ENCODE measurements at regions not wholly inside any gene's neighbourhood (a gene's known extent, or its start where the extent isn't known, plus 50 kb on each side); places are given as distances from the start of the nearest gene placed in this dataset.
A peak's percentile ranks its signal among the peaks of the same experiment; 100 is the strongest.

DNA sequence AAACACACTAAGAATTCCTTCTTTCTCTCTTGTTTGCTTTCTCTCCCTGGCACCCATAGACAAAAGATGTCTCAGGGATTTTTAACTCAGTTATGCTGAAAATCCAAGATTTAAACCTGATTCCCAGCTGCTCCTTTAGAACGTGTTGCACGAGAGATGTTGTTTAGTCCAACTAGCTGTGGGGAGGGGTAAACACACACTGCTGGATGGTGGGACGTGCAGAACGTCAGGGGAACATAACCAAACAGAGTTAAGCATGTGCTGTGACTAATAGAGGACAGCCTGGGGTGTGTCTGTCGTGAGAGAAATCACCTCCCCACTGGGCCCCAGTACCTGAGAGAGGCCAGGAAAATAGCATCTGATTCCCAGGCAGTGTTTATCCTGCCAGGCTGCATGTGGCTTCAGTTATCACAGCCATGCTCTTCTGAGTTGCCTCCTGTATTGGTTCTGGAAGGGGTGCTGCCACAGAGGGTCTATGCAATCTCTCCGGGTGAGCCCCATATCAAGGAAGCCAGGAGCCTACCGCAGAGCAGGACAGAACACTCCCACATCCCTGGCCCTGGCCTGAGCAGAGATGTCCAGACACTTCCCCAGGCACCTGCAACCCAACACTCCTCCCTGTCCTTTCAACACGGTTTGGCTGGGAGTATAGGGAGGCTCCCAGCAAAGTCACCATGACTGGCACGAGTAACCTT, 112.7 kb upstream of the EGLN3 start:
- Histone ChIP-seq H3K27me3 (ENCODE audit: insufficient read depth, low read depth, severe bottlenecking) (no peaks in the 10 kb centered on the region), H3K27ac (no peak overlapping the region), H3K9me3 (ENCODE audit: severe bottlenecking) (peaks cover 3% of the 10 kb centered on the region), H3K36me3 (no peaks in the 10 kb centered on the region), H3K4me3 (ENCODE audit: low read depth, low read length) (no peak overlapping the region)
- TF ChIP-seq CTCF (IDR thresholded peaks at IDR 0.05; ENCODE audit: low read depth, low read length) = no peak
- no peak for DNase-seq

DNA sequence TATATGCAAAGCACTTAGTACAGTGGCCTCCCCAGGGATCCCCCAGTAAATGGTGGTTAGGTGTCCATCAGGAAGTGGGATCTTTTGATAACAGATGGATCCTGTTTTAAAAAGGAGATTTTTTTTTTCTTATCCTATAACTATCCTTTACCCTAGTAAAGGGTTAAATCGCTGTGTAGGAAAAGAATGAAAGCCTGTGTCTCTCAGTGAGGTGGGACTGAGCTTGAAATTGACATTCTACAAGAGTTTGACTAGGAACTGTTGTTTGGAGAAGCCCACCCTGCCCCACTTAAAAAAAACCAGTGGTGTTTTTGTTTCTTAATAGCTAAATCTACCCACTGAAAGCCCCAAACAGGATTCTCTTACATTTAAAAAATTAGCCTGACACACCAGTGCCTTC, 112.2 kb upstream of the EGLN3 start:
- TF ChIP-seq CTCF (IDR thresholded peaks at IDR 0.05; ENCODE audit: low read depth, low read length) = no peak
- H3K36me3 ChIP-seq = no peaks in the 10 kb centered on the region

GRCh38 chr14:34062353-34062973, 111.6 kb upstream of the EGLN3 start:
- Histone ChIP-seq H3K27ac (no peak overlapping the region), H3K4me3 (ENCODE audit: low read depth, low read length) (no peak overlapping the region), H3K9me3 (ENCODE audit: severe bottlenecking) (peaks cover 3% of the 10 kb centered on the region), H3K36me3 (no peaks in the 10 kb centered on the region), H3K27me3 (ENCODE audit: insufficient read depth, low read depth, severe bottlenecking) (no peaks in the 10 kb centered on the region)
- TF ChIP-seq CTCF (IDR thresholded peaks at IDR 0.05; ENCODE audit: low read depth, low read length) = no peak
- DNase-seq = no peak

More for the DNA sequence above, 112.2 kb upstream of the EGLN3 start:
- DNase-seq = no peak
- Histone ChIP-seq H3K9me3 (ENCODE audit: severe bottlenecking) (peaks cover 3% of the 10 kb centered on the region), H3K4me3 (ENCODE audit: low read depth, low read length) (no peak overlapping the region), H3K27ac (no peak overlapping the region), H3K27me3 (ENCODE audit: insufficient read depth, low read depth, severe bottlenecking) (no peaks in the 10 kb centered on the region)

- Histone ChIP-seq H3K27me3 (ENCODE audit: insufficient read depth, low read depth, severe bottlenecking) (no peaks in the 10 kb centered on the region), H3K27ac (peak overlapping the region; percentile 50; the same call in 1 of the 2 replicates), H3K36me3 (no peaks in the 10 kb centered on the region), H3K9me3 (ENCODE audit: severe bottlenecking) (peaks cover 3% of the 10 kb centered on the region), H3K4me3 (ENCODE audit: low read depth, low read length) (peak overlapping the region; percentile 64)
- no peak for TF ChIP-seq CTCF (IDR thresholded peaks at IDR 0.05; ENCODE audit: low read depth, low read length)
- DNase-seq = no peak
Observed at GRCh38 chr14:34060651-34060999, 109.8 kb upstream of the EGLN3 start.

- Histone ChIP-seq H3K36me3 (no peaks in the 10 kb centered on the region), H3K27me3 (ENCODE audit: insufficient read depth, low read depth, severe bottlenecking) (no peaks in the 10 kb centered on the region), H3K4me3 (ENCODE audit: low read depth, low read length) (peak overlapping the region; percentile 64), H3K9me3 (ENCODE audit: severe bottlenecking) (peaks cover under 1% of the 10 kb centered on the region), H3K27ac (peak overlapping the region; percentile 50)
- peak; percentile 69 for DNase-seq
- TF ChIP-seq CTCF (IDR thresholded peaks at IDR 0.05; ENCODE audit: low read depth, low read length) = peak; percentile 44
Observed at GRCh38 chr14:34059925-34060650, 109.2 kb upstream of the EGLN3 start.
